Progenitor cell of endocrine pancreas (in vitro differentiated cells): ENCODE measurements at regions not wholly inside any gene's neighbourhood (a gene's known extent, or its start where the extent isn't known, plus 50 kb on each side); places are given as distances from the start of the nearest gene placed in this dataset.

Experiments used
- DNase-seq: peaks from one replicate; pipeline ENCODE4 v3.0.0; 2021; ENCODE audit warnings: low spot score; ENCODE audit not compliant: unreplicated experiment
- H3K27ac Mint-ChIP-seq: 2 replicates; pipeline ENCODE4 v1.8.0; 2021; ENCODE audit warnings: mild to moderate bottlenecking, moderate library complexity, mixed read lengths
- H3K27me3 Mint-ChIP-seq: 2 replicates; pipeline ENCODE4 v1.8.0; 2021; ENCODE audit warnings: mixed read lengths
- H3K36me3 Mint-ChIP-seq: 2 replicates; pipeline ENCODE4 v1.8.0; 2022; ENCODE audit warnings: mixed read lengths; ENCODE audit not compliant: insufficient read depth
- H3K4me1 Mint-ChIP-seq: 2 replicates; pipeline ENCODE4 v1.8.0; 2021; ENCODE audit warnings: low read depth, mixed read lengths
- H3K4me3 Mint-ChIP-seq: 2 replicates; pipeline ENCODE4 v1.8.0; 2021; ENCODE audit warnings: low read depth, mild to moderate bottlenecking, moderate library complexity, mixed read lengths
- H3K9me3 Mint-ChIP-seq: 2 replicates; pipeline ENCODE4 v1.8.0; 2021; ENCODE audit warnings: low read depth, mixed read lengths
- CTCF ChIP-seq: fragments of 200-600 bp; sonication (generic); IDR thresholded peaks from one replicate; pipeline ENCODE4 v1.5.0; 2021; ENCODE audit warnings: antibody characterized with exemption, mild to moderate bottlenecking; ENCODE audit not compliant: unreplicated experiment

- Mint-ChIP-seq H3K4me3 (no peak overlapping the region), H3K27ac (no peak overlapping the region), H3K9me3 (no peaks in the 10 kb centered on the region), H3K4me1 (peaks cover 4% of the 10 kb centered on the region), H3K27me3 (peaks cover 50% of the 10 kb centered on the region), H3K36me3 (no peaks in the 10 kb centered on the region)
- TF ChIP-seq CTCF = no peak
- no peak for DNase-seq
Measured at GRCh38 chr1:10943041-10943440, 69.4 kb upstream of the TARDBP start.

- TF ChIP-seq CTCF = no peak
- no peaks in the 10 kb centered on the region for H3K36me3 Mint-ChIP-seq
- peaks cover 42% of the 10 kb centered on the region for H3K27me3 Mint-ChIP-seq
- H3K4me1 Mint-ChIP-seq = peaks cover 4% of the 10 kb centered on the region
- no peak overlapping the region for H3K27ac Mint-ChIP-seq
- DNase-seq = no peak
- no peaks in the 10 kb centered on the region for H3K9me3 Mint-ChIP-seq
- H3K4me3 Mint-ChIP-seq = no peak overlapping the region
Measured at GRCh38 chr1:10943991-10944730, 68.3 kb upstream of the TARDBP start.

GRCh38 chr1:10945991-10946509, 66.4 kb upstream of the TARDBP start:
- no peaks in the 10 kb centered on the region for H3K9me3 Mint-ChIP-seq
- H3K27me3 Mint-ChIP-seq = peaks cover 29% of the 10 kb centered on the region
- peaks cover 4% of the 10 kb centered on the region for H3K4me1 Mint-ChIP-seq
- DNase-seq = no peak
- no peak overlapping the region for H3K27ac Mint-ChIP-seq
- H3K36me3 Mint-ChIP-seq = no peaks in the 10 kb centered on the region
- no peak for TF ChIP-seq CTCF
- no peak overlapping the region for H3K4me3 Mint-ChIP-seq

GRCh38 chr1:10947181-10947580, 65.3 kb upstream of the TARDBP start:
- no peak for DNase-seq
- Mint-ChIP-seq H3K9me3 (no peaks in the 10 kb centered on the region), H3K27me3 (peaks cover 27% of the 10 kb centered on the region), H3K4me3 (no peak overlapping the region), H3K36me3 (no peaks in the 10 kb centered on the region), H3K27ac (no peak overlapping the region), H3K4me1 (peaks cover 3% of the 10 kb centered on the region)
- TF ChIP-seq CTCF = no peak

- H3K27ac Mint-ChIP-seq = no peak overlapping the region
- H3K9me3 Mint-ChIP-seq = no peaks in the 10 kb centered on the region
- no peak for TF ChIP-seq CTCF
- no peak overlapping the region for H3K4me3 Mint-ChIP-seq
- peaks cover 3% of the 10 kb centered on the region for H3K4me1 Mint-ChIP-seq
- peaks cover 22% of the 10 kb centered on the region for H3K27me3 Mint-ChIP-seq
- DNase-seq = no peak
- no peaks in the 10 kb centered on the region for H3K36me3 Mint-ChIP-seq
Measured at GRCh38 chr1:10947691-10948462, 64.6 kb upstream of the TARDBP start.
